ENCODE measurements at regions not wholly inside any gene's neighbourhood (a gene's known extent, or its start where the extent isn't known, plus 50 kb on each side); places are given as distances from the start of the nearest gene placed in this dataset.

DNA sequence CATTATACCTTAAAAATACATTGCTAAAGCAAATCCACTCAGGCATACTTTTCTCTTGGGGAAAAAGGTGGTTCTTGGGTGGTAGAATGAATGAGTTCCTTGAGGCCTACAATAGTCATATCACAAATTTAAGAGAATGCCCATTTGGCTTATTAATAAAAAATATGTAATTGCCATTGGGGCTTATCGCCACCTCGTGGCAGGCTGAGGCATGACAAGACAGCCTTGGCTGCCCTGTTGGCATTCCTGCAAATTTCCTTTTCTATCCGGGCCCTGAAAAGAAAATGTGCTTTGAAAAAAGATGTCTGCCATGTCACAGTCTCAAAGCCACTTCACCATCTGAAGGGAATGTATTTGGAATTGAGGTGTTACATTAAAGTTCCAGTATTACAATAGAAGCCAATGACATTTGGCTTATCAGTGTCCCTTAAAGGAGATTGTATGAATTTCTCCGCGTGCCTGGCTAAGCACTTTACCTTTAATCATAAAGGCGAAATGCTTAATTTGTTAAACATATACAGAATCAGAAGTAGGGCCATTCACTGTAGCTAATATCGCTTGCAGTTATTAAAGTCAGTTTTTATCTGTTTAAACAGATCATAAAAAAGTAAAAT lies 188.3 kb upstream of the ZFP64 start:
- TF ChIP-seq, protein P1, sequence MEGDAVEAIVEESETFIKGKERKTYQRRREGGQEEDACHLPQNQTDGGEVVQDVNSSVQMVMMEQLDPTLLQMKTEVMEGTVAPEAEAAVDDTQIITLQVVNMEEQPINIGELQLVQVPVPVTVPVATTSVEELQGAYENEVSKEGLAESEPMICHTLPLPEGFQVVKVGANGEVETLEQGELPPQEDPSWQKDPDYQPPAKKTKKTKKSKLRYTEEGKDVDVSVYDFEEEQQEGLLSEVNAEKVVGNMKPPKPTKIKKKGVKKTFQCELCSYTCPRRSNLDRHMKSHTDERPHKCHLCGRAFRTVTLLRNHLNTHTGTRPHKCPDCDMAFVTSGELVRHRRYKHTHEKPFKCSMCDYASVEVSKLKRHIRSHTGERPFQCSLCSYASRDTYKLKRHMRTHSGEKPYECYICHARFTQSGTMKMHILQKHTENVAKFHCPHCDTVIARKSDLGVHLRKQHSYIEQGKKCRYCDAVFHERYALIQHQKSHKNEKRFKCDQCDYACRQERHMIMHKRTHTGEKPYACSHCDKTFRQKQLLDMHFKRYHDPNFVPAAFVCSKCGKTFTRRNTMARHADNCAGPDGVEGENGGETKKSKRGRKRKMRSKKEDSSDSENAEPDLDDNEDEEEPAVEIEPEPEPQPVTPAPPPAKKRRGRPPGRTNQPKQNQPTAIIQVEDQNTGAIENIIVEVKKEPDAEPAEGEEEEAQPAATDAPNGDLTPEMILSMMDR (IDR thresholded peaks at IDR 0.05), result peak; percentile 9 to 82 (median 63)
- TF ChIP-seq EP300 (IDR thresholded peaks at IDR 0.05) (no peak), POLR2AphosphoS5 (IDR thresholded peaks at IDR 0.05) (no peak)
